Body of pancreas (tissue), 4 donors: ENCODE measurements at regions not wholly inside any gene's neighbourhood (a gene's known extent, or its start where the extent isn't known, plus 50 kb on each side); places are given as distances from the start of the nearest gene placed in this dataset.

Experiments used
- ATAC-seq: fragments of 150-250 bp; one replicate; pipeline ENCODE4 v1.9.1; 2016
- DNase-seq, 4 donors: peaks; one replicate each; pipeline ENCODE4 v3.0.0-alpha.2; 2019
- H3K27ac ChIP-seq, 4 donors: fragments of 200-600 bp; sonication (generic); 1 replicate in 3 of 4; 2 replicates in 1 of 4; pipeline versions ENCODE4 v1.5.1 to v1.6.1; 2016 to 2019; ENCODE audit warnings: mild to moderate bottlenecking in 1 of 4, mixed read lengths in 1 of 4, moderate library complexity in 1 of 4
- H3K27me3 ChIP-seq, 2 donors: fragments of 200-600 bp; sonication (generic); one replicate each; pipeline ENCODE4 v1.6.0; 2016; ENCODE audit warnings: mild to moderate bottlenecking in 1 of 2
- H3K36me3 ChIP-seq, 2 donors: fragments of 200-600 bp; sonication (generic); replicated peaks in 1 of 2; 2 replicates each; pipeline ENCODE4 v1.5.1; 2016; ENCODE audit warnings: low read depth in 2 of 2; ENCODE audit not compliant: insufficient read depth in 1 of 2
- H3K4me1 ChIP-seq: fragments of 200-600 bp; sonication (generic); one replicate; pipeline ENCODE4 v1.6.0; 2016
- H3K4me3 ChIP-seq, 2 donors: fragments of 200-600 bp; sonication (generic); 1 replicate in 1 of 2; 2 replicates in 1 of 2; pipeline ENCODE4 v1.5.1; 2016 to 2019
- H3K9me3 ChIP-seq, 3 donors: fragments of 200-600 bp; sonication (generic); 1 replicate in 2 of 3; 2 replicates in 1 of 3; pipeline ENCODE4 v1.5.1; 2016
- CTCF ChIP-seq, 7 experiments: fragments of 450-650 bp in 4 of 7; fragments of 200-600 bp in 3 of 7; sonication (generic) in 3 of 7; IDR thresholded peaks; one replicate each; pipeline ENCODE4 v1.5.1; 2016 to 2019; ENCODE audit warnings: antibody characterized with exemption in 7 of 7
- POLR2A ChIP-seq, 3 donors: fragments of 450-650 bp; IDR thresholded peaks; one replicate each; pipeline ENCODE4 v1.6.1; 2016; ENCODE audit warnings: antibody characterized with exemption in 3 of 3, mild to moderate bottlenecking in 2 of 3
- WGBS, 2 donors: methylation state at CpG; one replicate each; pipeline ENCODE4 v1.1.5; 2017; 5-methylcytosine and 5-hydroxymethylcytosine counted together
- intact Hi-C: fragments of 100-400 bp; cut with DNase I; formaldehyde crosslinking; loops from one replicate; pipeline ENCODE4 v1.15.1; 2023

GRCh38 chr1:38475624-38476005, 384.0 kb downstream of the RRAGC start:
- ATAC-seq (no peak), DNase-seq (no peak)
- intact Hi-C loops = no loop called here
- H3K4me3 ChIP-seq = no peak overlapping the region
- peaks cover 17% of the 10 kb centered on the region for H3K4me1 ChIP-seq
- WGBS, 2 donors = 65 to 69% methylated on average over 6 of the region's 6 CpGs
- TF ChIP-seq POLR2A (IDR thresholded peaks at IDR 0.05) = no peak
- TF ChIP-seq CTCF (IDR thresholded peaks at IDR 0.05) = no peak
- no peaks in the 10 kb centered on the region for H3K9me3 ChIP-seq
- no peak overlapping the region for H3K27ac ChIP-seq
- H3K36me3 ChIP-seq = no peaks in the 10 kb centered on the region
- peaks cover 0 to 10% of the 10 kb centered on the region in 2 donors for H3K27me3 ChIP-seq

- H3K4me3 ChIP-seq = no peak overlapping the region
- H3K27me3 ChIP-seq = peaks cover 0 to 10% of the 10 kb centered on the region in 2 donors
- H3K36me3 ChIP-seq = no peaks in the 10 kb centered on the region
- WGBS, 2 donors = 26 to 39% methylated on average over 18 of the region's 18 CpGs
- DNase-seq (peak in 1 of 4 donors; percentile 12), ATAC-seq (peak; percentile 50)
- peak overlapping the region in 3 of 4 donors; percentile 7 to 27 (median 10) for H3K27ac ChIP-seq
- TF ChIP-seq CTCF (IDR thresholded peaks at IDR 0.05) = no peak
- TF ChIP-seq POLR2A (IDR thresholded peaks at IDR 0.05) = no peak
- peaks cover 17% of the 10 kb centered on the region for H3K4me1 ChIP-seq
- H3K9me3 ChIP-seq = no peaks in the 10 kb centered on the region
- intact Hi-C loops = no loop called here
Measured at GRCh38 chr1:38474738-38475623, 384.6 kb downstream of the RRAGC start.

GRCh38 chr1:38466487-38466886, 393.1 kb downstream of the RRAGC start:
- ATAC-seq (no peak), DNase-seq (no peak)
- Histone ChIP-seq H3K4me1 (no peaks in the 10 kb centered on the region), H3K4me3 (no peak overlapping the region), H3K36me3 (no peaks in the 10 kb centered on the region), H3K27me3 (no peaks in the 10 kb centered on the region), H3K27ac (no peak overlapping the region), H3K9me3 (no peaks in the 10 kb centered on the region)
- intact Hi-C loops = no loop called here
- no peak for TF ChIP-seq POLR2A (IDR thresholded peaks at IDR 0.05)
- TF ChIP-seq CTCF (IDR thresholded peaks at IDR 0.05) = no peak
- 77 to 84% methylated on average over 2 of the region's 2 CpGs for WGBS, 2 donors

GRCh38 chr1:38465460-38465859, 394.1 kb downstream of the RRAGC start:
- H3K4me1 ChIP-seq = no peaks in the 10 kb centered on the region
- ATAC-seq (no peak), DNase-seq (no peak)
- intact Hi-C loops = no loop called here
- no peaks in the 10 kb centered on the region for H3K36me3 ChIP-seq
- WGBS, 2 donors = 48 to 57% methylated on average over 4 of the region's 4 CpGs
- TF ChIP-seq CTCF (IDR thresholded peaks at IDR 0.05) = no peak
- TF ChIP-seq POLR2A (IDR thresholded peaks at IDR 0.05) = no peak
- no peaks in the 10 kb centered on the region for H3K27me3 ChIP-seq
- H3K4me3 ChIP-seq = no peak overlapping the region
- H3K27ac ChIP-seq = no peak overlapping the region
- H3K9me3 ChIP-seq = no peaks in the 10 kb centered on the region
